PFSK-1 (cell line): ENCODE measurements at regions not wholly inside any gene's neighbourhood (a gene's known extent, or its start where the extent isn't known, plus 50 kb on each side); places are given as distances from the start of the nearest gene placed in this dataset.

Source experiments
- FOXP2 ChIP-seq: optimal IDR thresholded peaks from 2 replicates; pipeline ENCODE3; 2011; ENCODE audit warnings: borderline replicate concordance, control low read depth, inconsistent platforms; ENCODE audit not compliant: insufficient read depth; ENCODE audit errors: extremely low read length, extremely low read depth
- POLR2AphosphoS5 ChIP-seq: IDR thresholded peaks from 2 replicates; pipeline ENCODE4 v1.6.1; 2012; ENCODE audit warnings: low read depth, mild to moderate bottlenecking, control low read depth, low read length, moderate library complexity
- SIN3A ChIP-seq: IDR thresholded peaks from 2 replicates; pipeline ENCODE4 v1.6.1; 2012; ENCODE audit warnings: mild to moderate bottlenecking, low read length, moderate library complexity, borderline replicate concordance; ENCODE audit not compliant: insufficient read depth
- TAF1 ChIP-seq: IDR thresholded peaks from 2 replicates; pipeline ENCODE4 v1.6.1; 2012; ENCODE audit warnings: low read length, control low read depth, borderline replicate concordance; ENCODE audit not compliant: insufficient read depth
- TF ChIP-seq, protein P1 (sequence below), 2 experiments: IDR thresholded peaks; 2 replicates each; pipeline versions ENCODE4 v1.6.1 to v1.8.0; 2011 to 2012; ENCODE audit warnings: low read depth in 2 of 2, low read length in 2 of 2, control low read depth in 1 of 2, inconsistent platforms in 1 of 2, mild to moderate bottlenecking in 1 of 2, moderate library complexity in 1 of 2; ENCODE audit not compliant: insufficient read depth in 1 of 2

DNA sequence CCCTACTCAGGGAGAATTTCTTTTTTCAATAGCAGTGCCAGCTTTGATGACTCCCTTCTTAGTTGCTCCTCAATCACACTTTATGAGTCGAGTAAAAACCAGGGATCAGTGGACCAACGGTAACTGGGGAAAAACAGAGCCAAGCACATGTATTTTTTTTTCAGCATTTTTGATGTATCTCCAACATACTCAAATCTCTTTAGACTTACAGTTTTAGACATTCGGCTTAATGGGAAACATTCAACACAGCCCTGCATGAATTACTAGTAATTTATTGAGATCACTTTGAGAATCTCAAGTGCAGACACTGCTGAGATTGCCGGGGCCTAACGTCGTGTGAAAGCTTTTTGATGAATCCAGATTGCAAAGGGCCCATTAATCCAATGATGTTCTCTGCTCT is 306.7 kb downstream of the NUAK1 start:
- TF ChIP-seq, protein P1, sequence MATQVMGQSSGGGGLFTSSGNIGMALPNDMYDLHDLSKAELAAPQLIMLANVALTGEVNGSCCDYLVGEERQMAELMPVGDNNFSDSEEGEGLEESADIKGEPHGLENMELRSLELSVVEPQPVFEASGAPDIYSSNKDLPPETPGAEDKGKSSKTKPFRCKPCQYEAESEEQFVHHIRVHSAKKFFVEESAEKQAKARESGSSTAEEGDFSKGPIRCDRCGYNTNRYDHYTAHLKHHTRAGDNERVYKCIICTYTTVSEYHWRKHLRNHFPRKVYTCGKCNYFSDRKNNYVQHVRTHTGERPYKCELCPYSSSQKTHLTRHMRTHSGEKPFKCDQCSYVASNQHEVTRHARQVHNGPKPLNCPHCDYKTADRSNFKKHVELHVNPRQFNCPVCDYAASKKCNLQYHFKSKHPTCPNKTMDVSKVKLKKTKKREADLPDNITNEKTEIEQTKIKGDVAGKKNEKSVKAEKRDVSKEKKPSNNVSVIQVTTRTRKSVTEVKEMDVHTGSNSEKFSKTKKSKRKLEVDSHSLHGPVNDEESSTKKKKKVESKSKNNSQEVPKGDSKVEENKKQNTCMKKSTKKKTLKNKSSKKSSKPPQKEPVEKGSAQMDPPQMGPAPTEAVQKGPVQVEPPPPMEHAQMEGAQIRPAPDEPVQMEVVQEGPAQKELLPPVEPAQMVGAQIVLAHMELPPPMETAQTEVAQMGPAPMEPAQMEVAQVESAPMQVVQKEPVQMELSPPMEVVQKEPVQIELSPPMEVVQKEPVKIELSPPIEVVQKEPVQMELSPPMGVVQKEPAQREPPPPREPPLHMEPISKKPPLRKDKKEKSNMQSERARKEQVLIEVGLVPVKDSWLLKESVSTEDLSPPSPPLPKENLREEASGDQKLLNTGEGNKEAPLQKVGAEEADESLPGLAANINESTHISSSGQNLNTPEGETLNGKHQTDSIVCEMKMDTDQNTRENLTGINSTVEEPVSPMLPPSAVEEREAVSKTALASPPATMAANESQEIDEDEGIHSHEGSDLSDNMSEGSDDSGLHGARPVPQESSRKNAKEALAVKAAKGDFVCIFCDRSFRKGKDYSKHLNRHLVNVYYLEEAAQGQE (IDR thresholded peaks at IDR 0.05; ENCODE audit: insufficient read depth in 1 of 2, low read depth in 2 of 2, low read length in 2 of 2) = no peak
- TF ChIP-seq SIN3A (no peak), TAF1 (no peak), FOXP2 (no peak), POLR2AphosphoS5 (no peak)

DNA sequence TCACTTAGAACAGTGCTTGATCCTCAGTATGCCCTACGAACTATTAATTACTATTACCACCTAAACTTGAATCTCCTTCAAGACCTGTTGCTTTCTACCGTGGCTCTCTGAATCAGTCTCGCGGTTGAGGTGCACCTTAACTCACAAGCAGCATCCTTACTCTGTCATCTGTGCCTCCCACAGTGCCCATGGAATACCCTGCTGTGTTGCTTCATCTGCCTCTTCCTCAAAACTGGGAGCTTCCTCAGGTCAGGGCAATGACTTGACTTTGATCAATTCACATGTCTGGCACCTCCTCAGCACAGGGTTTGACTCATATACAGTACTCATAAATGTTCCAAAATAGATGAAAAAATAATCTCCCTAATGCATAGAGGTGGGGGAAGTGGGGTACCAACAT is 305.9 kb downstream of the NUAK1 start:
- no peak for TF ChIP-seq SIN3A
- TF ChIP-seq, protein P1 (IDR thresholded peaks at IDR 0.05; ENCODE audit: insufficient read depth in 1 of 2, low read depth in 2 of 2, low read length in 2 of 2) = no peak

DNA sequence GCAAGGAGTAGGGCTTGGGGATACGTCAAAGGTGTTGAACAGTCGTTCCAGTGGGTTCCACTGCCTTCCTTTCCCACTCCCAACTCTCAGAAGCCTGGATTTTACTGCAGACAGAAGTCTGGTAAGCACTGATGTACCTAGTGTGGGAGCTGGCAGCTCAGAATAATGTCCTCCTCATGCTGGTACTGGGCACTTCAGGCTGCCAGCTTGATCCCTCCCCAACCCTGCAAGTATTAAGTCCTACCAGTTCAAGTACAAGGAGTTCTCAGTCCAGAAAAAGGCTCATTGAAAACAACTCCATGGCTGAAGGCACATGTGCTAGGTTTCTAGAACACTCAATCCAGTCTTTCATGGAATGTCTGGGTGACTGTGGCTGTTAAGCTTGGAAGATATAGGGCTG is 304.3 kb downstream of the NUAK1 start:
- TF ChIP-seq SIN3A = no peak
- TF ChIP-seq, protein P1 (IDR thresholded peaks at IDR 0.05; ENCODE audit: insufficient read depth in 1 of 2, low read depth in 2 of 2, low read length in 2 of 2) = no peak
- no peak for TF ChIP-seq FOXP2
- no peak for TF ChIP-seq TAF1
- TF ChIP-seq POLR2AphosphoS5 = no peak

DNA sequence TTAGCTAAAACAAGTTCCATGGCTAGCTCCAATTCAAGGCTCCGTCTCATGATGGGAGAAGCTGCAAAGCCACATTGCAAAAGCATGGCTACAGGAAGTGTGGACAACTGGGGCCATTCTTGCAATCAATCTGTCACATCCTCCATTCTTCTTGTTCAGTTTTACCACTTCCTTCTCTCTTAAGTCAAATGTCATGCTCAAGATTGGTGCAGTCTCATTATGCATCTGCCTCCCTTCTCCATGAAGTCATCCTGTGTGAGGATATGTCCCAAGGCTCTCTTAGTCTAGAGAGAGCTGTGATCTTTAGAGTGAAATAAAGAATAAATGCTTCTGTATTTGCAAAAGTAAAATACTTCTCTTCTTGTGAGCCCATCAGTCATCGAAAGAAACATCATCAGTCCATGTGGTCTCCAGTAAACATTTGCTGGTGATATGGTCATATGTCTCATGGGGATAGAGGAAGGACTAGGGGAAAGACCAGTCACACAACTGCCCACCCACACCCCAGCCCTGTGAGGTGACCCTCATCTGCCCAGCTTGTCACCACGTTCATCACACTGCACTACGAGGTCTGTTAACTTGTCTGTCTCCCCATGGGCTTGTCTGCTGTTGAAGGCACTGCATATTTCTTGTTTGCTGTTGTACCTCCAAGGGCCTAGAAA is 303.0 kb downstream of the NUAK1 start:
- TF ChIP-seq SIN3A (no peak), TAF1 (no peak), FOXP2 (no peak), POLR2AphosphoS5 (no peak)
- TF ChIP-seq, protein P1 (IDR thresholded peaks at IDR 0.05; ENCODE audit: insufficient read depth in 1 of 2, low read depth in 2 of 2, low read length in 2 of 2) = no peak

DNA sequence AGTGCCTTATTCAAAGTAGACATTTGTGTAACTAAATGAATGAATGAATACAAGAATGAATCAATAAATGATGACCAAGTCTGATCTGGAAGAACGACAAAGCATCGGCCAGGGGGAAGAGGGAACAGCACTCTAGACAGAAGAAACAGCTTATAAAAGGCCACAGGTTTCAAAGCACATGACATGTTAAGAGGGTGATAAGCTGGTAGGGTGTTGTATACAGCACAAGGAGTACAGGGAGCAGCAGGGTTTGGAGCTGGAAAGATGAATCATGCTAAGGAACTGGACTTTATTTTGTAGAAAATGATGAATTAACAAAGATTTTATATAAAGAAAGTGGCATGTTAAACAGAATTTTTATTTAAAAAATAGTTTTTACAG is 302.5 kb downstream of the NUAK1 start:
- no peak for TF ChIP-seq POLR2AphosphoS5
- TF ChIP-seq, protein P1 (IDR thresholded peaks at IDR 0.05; ENCODE audit: insufficient read depth in 1 of 2, low read depth in 2 of 2, low read length in 2 of 2) = no peak
- TF ChIP-seq TAF1 = no peak
- TF ChIP-seq SIN3A = no peak
- TF ChIP-seq FOXP2 = no peak
